T-helper 2 cell treated with Interferon-gamma antibody and Interleukin-4, amounts not matched to agents 100 ng/mL and 5 ng/mL, for 36 hours (primary cell): ENCODE measurements at regions not wholly inside any gene's neighbourhood (a gene's known extent, or its start where the extent isn't known, plus 50 kb on each side); places are given as distances from the start of the nearest gene placed in this dataset.
"Not testable (repeated sequence)": the region's sequence is repeated elsewhere in the genome, so short reads cannot be mapped to it uniquely, and the experiment has no call there.

Source experiments
- intact Hi-C: fragments of 100-400 bp; cut with micrococcal nuclease; formaldehyde crosslinking; loops from one replicate; pipeline ENCODE4 v1.15.1; 2023

GRCh38 chr2:16093639-16094529 is 153.5 kb downstream of the MYCN start:
- intact Hi-C loops, result no loop called here

GRCh38 chr2:16092861-16093638 is 152.7 kb downstream of the MYCN start:
- intact Hi-C loops, result no loop called here

GRCh38 chr2:16091576-16092282 is 151.4 kb downstream of the MYCN start:
- intact Hi-C loops, result no loop called here

GRCh38 chr2:16090650-16091575 is 150.6 kb downstream of the MYCN start:
- intact Hi-C loops, result no loop called here

GRCh38 chr2:16089491-16089890 is 149.1 kb downstream of the MYCN start:
- intact Hi-C loops, result not testable (repeated sequence)

- intact Hi-C loops, result no loop called here
Observed at GRCh38 chr2:16088802-16089112, 148.4 kb downstream of the MYCN start.

- intact Hi-C loops, result no loop called here
Observed at GRCh38 chr2:16088035-16088801, 147.9 kb downstream of the MYCN start.

GRCh38 chr2:16086136-16086535 is 145.8 kb downstream of the MYCN start:
- intact Hi-C loops, result not testable (repeated sequence)

- intact Hi-C loops, result no loop called here
Observed at GRCh38 chr2:16085073-16085472, 144.7 kb downstream of the MYCN start.

GRCh38 chr2:16084274-16084673 is 143.9 kb downstream of the MYCN start:
- intact Hi-C loops, result no loop called here

GRCh38 chr2:16082276-16082675 is 141.9 kb downstream of the MYCN start:
- intact Hi-C loops, result no loop called here

GRCh38 chr2:16081316-16082200 is 141.2 kb downstream of the MYCN start:
- intact Hi-C loops, result no loop called here

- intact Hi-C loops, result no loop called here
Observed at GRCh38 chr2:16080516-16080915, 140.2 kb downstream of the MYCN start.

GRCh38 chr2:16080071-16080470 is 139.7 kb downstream of the MYCN start:
- intact Hi-C loops, result no loop called here

GRCh38 chr2:16079637-16080036 is 139.3 kb downstream of the MYCN start:
- intact Hi-C loops, result no loop called here

GRCh38 chr2:16077601-16078000 is 137.3 kb downstream of the MYCN start:
- intact Hi-C loops, result no loop called here

GRCh38 chr2:16076911-16077310 is 136.6 kb downstream of the MYCN start:
- intact Hi-C loops, result no loop called here

- intact Hi-C loops, result no loop called here
Observed at GRCh38 chr2:16075045-16076012, 135.0 kb downstream of the MYCN start.
